ENCODE measurements at regions not wholly inside any gene's neighbourhood (a gene's known extent, or its start where the extent isn't known, plus 50 kb on each side); places are given as distances from the start of the nearest gene placed in this dataset.
"Not testable (repeated sequence)": the region's sequence is repeated elsewhere in the genome, so short reads cannot be mapped to it uniquely, and the experiment has no call there.

GRCh38 chr5:44756097-44756496, 52.6 kb upstream of the MRPS30 start:
- H3K4me1 ChIP-seq: not testable (repeated sequence)

GRCh38 chr5:44747396-44747795, 61.4 kb upstream of the MRPS30 start:
- TF ChIP-seq CTCF (IDR thresholded peaks at IDR 0.05) (no peak), POLR2A (IDR thresholded peaks at IDR 0.05) (no peak)
- intact Hi-C loops (cut with DNase I): no loop called here

More at GRCh38 chr5:44756097-44756496, 52.6 kb upstream of the MRPS30 start:
- H3K27me3 ChIP-seq; ATAC-seq; DNase-seq; H3K36me3 ChIP-seq; intact Hi-C loops (cut with DNase I); H3K9me3 ChIP-seq; H3K4me3 ChIP-seq; H3K27ac ChIP-seq: not testable (repeated sequence)
- 67% methylated on average over 10 of the region's 11 CpGs for WGBS (ENCODE audit: insufficient coverage, low coverage, low lambda C conversion rate, missing lambda C conversion rate)

GRCh38 chr5:44740660-44741059, 68.1 kb upstream of the MRPS30 start:
- H3K36me3 ChIP-seq: no peaks in the 10 kb centered on the region
- no peaks in the 10 kb centered on the region for H3K9me3 ChIP-seq
- intact Hi-C loops (cut with DNase I): no loop called here
- DNase-seq (no peak), ATAC-seq (no peak)
- no peak for TF ChIP-seq POLR2A (IDR thresholded peaks at IDR 0.05)
- TF ChIP-seq CTCF (IDR thresholded peaks at IDR 0.05): no peak
- H3K27me3 ChIP-seq: no peaks in the 10 kb centered on the region
- H3K4me1 ChIP-seq: no peaks in the 10 kb centered on the region
- no peak overlapping the region for H3K4me3 ChIP-seq
- no peak overlapping the region for H3K27ac ChIP-seq

More at GRCh38 chr5:44747396-44747795, 61.4 kb upstream of the MRPS30 start:
- ATAC-seq (no peak), DNase-seq (no peak)
- Histone ChIP-seq H3K27me3 (no peaks in the 10 kb centered on the region), H3K36me3 (no peaks in the 10 kb centered on the region), H3K27ac (no peak overlapping the region), H3K9me3 (no peaks in the 10 kb centered on the region), H3K4me1 (no peaks in the 10 kb centered on the region), H3K4me3 (no peak overlapping the region)
- WGBS (ENCODE audit: insufficient coverage, low coverage, low lambda C conversion rate, missing lambda C conversion rate): 34% methylated on average over 1 of the region's 1 CpG

- H3K36me3 ChIP-seq: no peaks in the 10 kb centered on the region
- WGBS (ENCODE audit: insufficient coverage, low coverage, low lambda C conversion rate, missing lambda C conversion rate): 64% methylated on average over 1 of the region's 1 CpG
- TF ChIP-seq POLR2A (IDR thresholded peaks at IDR 0.05): no peak
- no peak for TF ChIP-seq CTCF (IDR thresholded peaks at IDR 0.05)
- no peaks in the 10 kb centered on the region for H3K27me3 ChIP-seq
- DNase-seq: no peak
- no peaks in the 10 kb centered on the region for H3K4me1 ChIP-seq
- no peak overlapping the region for H3K4me3 ChIP-seq
- no peak for ATAC-seq
- H3K27ac ChIP-seq: no peak overlapping the region
- intact Hi-C loops (cut with DNase I): no loop called here
- no peaks in the 10 kb centered on the region for H3K9me3 ChIP-seq
Measured at GRCh38 chr5:44729536-44729935, 79.2 kb upstream of the MRPS30 start.

- 29% methylated on average over 1 of the region's 1 CpG for WGBS (ENCODE audit: insufficient coverage, low coverage, low lambda C conversion rate, missing lambda C conversion rate)
- Histone ChIP-seq H3K9me3 (no peaks in the 10 kb centered on the region), H3K4me3 (no peak overlapping the region), H3K27ac (no peak overlapping the region), H3K36me3 (no peaks in the 10 kb centered on the region), H3K27me3 (no peaks in the 10 kb centered on the region), H3K4me1 (no peaks in the 10 kb centered on the region)
- intact Hi-C loops (cut with DNase I): no loop called here
- DNase-seq (no peak), ATAC-seq (no peak)
- TF ChIP-seq CTCF (IDR thresholded peaks at IDR 0.05) (no peak), POLR2A (IDR thresholded peaks at IDR 0.05) (no peak)
Measured at GRCh38 chr5:44727100-44727499, 81.6 kb upstream of the MRPS30 start.

Measured in right lobe of liver (tissue), 6 donors.